ENCODE measurements at regions not wholly inside any gene's neighbourhood (a gene's known extent, or its start where the extent isn't known, plus 50 kb on each side); places are given as distances from the start of the nearest gene placed in this dataset.

DNA sequence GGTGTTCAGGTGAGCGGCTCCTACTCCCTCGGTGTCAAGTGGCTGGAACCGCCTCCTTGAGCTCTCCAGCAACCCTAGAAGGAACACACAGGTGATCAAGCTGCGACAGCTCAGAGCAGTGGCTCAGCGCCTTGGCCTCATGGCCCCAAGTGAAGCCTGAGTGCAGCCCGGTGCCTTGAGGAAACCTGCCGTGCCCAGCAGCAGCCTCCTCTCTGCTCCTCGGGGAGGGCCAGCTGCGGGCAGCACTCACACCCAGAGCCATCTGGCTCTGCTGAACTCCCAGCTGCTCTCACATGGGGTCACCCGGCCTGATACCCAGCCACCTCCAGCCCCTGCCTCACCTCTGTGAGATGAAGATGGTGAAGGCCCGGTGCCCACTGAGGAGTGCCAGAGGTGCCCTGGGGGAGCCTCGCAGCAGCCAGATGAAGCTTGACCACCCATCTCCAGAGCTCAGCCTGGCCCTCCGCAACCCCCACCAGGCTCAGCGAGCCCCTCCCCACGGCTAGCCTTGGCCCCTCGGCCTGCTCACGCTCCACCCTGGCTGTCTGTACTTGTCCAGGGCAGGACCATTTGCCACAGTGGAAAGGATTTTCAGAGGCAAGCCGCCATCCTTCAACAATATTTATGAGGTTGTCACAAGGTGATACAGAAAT lies 70.6 kb upstream of the RAB6C start:
- H3K27ac ChIP-seq (ENCODE audit: low read length): no peak overlapping the region
- H4K20me1 ChIP-seq (ENCODE audit: insufficient read depth, low read length): no peaks in the 10 kb centered on the region
- H3K4me3 ChIP-seq (ENCODE audit: low read length): no peak overlapping the region
- DNase-seq: no peak
- no peak overlapping the region for H2AFZ ChIP-seq (ENCODE audit: low read length)
- no peak for TF ChIP-seq EZH2 (optimal IDR thresholded peaks at IDR 0.05; ENCODE audit: low read depth, low read length)
- TF ChIP-seq EZH2phosphoT487 (IDR thresholded peaks at IDR 0.05; ENCODE audit: low read length): no peak
- TF ChIP-seq, protein P1, sequence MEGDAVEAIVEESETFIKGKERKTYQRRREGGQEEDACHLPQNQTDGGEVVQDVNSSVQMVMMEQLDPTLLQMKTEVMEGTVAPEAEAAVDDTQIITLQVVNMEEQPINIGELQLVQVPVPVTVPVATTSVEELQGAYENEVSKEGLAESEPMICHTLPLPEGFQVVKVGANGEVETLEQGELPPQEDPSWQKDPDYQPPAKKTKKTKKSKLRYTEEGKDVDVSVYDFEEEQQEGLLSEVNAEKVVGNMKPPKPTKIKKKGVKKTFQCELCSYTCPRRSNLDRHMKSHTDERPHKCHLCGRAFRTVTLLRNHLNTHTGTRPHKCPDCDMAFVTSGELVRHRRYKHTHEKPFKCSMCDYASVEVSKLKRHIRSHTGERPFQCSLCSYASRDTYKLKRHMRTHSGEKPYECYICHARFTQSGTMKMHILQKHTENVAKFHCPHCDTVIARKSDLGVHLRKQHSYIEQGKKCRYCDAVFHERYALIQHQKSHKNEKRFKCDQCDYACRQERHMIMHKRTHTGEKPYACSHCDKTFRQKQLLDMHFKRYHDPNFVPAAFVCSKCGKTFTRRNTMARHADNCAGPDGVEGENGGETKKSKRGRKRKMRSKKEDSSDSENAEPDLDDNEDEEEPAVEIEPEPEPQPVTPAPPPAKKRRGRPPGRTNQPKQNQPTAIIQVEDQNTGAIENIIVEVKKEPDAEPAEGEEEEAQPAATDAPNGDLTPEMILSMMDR (IDR thresholded peaks at IDR 0.05; ENCODE audit: low read length): no peak
- H3K9ac ChIP-seq (ENCODE audit: low read length): no peak overlapping the region
- no peaks in the 10 kb centered on the region for H3K27me3 ChIP-seq (replicated peaks; ENCODE audit: insufficient read depth, low read length)
- H3K9me2 ChIP-seq (replicated peaks; ENCODE audit: insufficient read depth, low read length): no peaks in the 10 kb centered on the region
- H3K9me3 ChIP-seq (replicated peaks; ENCODE audit: insufficient read depth, low read length): no peaks in the 10 kb centered on the region
- no peaks in the 10 kb centered on the region for H3K79me2 ChIP-seq (ENCODE audit: low read length)
- no peaks in the 10 kb centered on the region for H3F3A ChIP-seq (ENCODE audit: insufficient read depth, low read length)
- H3K4me2 ChIP-seq (ENCODE audit: low read depth, low read length): no peak overlapping the region
- no peaks in the 10 kb centered on the region for H3K36me3 ChIP-seq (replicated peaks; ENCODE audit: insufficient read depth, low read length)
- no peaks in the 10 kb centered on the region for H3K4me1 ChIP-seq (ENCODE audit: low read length)

DNA sequence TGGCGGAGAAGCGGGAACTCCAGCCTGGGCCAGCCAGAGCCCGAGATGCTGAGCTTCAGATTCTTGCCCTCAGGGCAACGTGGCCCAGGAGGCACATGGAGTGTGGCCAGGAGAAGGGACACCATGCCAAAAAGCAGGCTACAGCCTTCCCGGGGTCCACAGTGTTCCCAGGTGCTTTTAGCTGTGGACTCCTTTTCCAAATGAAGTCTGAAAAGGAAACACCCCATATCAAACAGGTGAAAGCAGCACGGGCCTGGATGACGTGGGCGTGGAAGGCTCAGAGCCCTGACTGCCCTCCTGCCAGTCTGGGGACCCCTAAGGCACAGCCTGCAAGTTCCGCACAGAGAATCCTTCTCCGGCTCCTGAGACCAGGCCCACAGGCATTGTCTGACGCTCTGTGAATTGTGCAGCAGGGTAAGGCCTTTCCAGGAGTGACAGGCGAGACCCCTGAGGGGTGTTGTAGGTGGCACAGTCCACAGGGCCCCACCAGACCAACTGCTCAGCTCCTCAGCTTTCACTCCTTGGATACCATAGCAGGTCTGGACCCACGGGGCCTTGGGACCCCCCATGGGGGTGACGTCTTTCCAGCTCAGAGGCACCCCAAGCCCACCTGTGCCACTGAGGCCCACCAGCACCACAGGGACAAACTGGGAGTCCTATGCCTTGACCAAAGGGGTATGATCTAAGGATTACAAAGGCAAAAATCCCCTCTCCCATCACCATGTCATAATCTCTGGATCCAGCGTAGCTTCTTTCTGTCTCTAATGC lies 69.6 kb upstream of the RAB6C start:
- Histone ChIP-seq H3F3A (ENCODE audit: insufficient read depth, low read length) (no peaks in the 10 kb centered on the region), H2AFZ (ENCODE audit: low read length) (no peak overlapping the region), H3K9me2 (replicated peaks; ENCODE audit: insufficient read depth, low read length) (no peaks in the 10 kb centered on the region), H3K9me3 (replicated peaks; ENCODE audit: insufficient read depth, low read length) (no peaks in the 10 kb centered on the region), H3K79me2 (ENCODE audit: low read length) (no peaks in the 10 kb centered on the region), H3K36me3 (replicated peaks; ENCODE audit: insufficient read depth, low read length) (no peaks in the 10 kb centered on the region), H3K4me2 (ENCODE audit: low read depth, low read length) (no peak overlapping the region), H3K4me3 (ENCODE audit: low read length) (no peak overlapping the region), H4K20me1 (ENCODE audit: insufficient read depth, low read length) (no peaks in the 10 kb centered on the region), H3K4me1 (ENCODE audit: low read length) (no peaks in the 10 kb centered on the region), H3K9ac (ENCODE audit: low read length) (no peak overlapping the region), H3K27me3 (replicated peaks; ENCODE audit: insufficient read depth, low read length) (no peaks in the 10 kb centered on the region), H3K27ac (ENCODE audit: low read length) (no peak overlapping the region)
- DNase-seq: no peak
- TF ChIP-seq, protein P1 (IDR thresholded peaks at IDR 0.05; ENCODE audit: low read length): no peak
- TF ChIP-seq EZH2phosphoT487 (IDR thresholded peaks at IDR 0.05; ENCODE audit: low read length) (no peak), EZH2 (optimal IDR thresholded peaks at IDR 0.05; ENCODE audit: low read depth, low read length) (no peak)

DNA sequence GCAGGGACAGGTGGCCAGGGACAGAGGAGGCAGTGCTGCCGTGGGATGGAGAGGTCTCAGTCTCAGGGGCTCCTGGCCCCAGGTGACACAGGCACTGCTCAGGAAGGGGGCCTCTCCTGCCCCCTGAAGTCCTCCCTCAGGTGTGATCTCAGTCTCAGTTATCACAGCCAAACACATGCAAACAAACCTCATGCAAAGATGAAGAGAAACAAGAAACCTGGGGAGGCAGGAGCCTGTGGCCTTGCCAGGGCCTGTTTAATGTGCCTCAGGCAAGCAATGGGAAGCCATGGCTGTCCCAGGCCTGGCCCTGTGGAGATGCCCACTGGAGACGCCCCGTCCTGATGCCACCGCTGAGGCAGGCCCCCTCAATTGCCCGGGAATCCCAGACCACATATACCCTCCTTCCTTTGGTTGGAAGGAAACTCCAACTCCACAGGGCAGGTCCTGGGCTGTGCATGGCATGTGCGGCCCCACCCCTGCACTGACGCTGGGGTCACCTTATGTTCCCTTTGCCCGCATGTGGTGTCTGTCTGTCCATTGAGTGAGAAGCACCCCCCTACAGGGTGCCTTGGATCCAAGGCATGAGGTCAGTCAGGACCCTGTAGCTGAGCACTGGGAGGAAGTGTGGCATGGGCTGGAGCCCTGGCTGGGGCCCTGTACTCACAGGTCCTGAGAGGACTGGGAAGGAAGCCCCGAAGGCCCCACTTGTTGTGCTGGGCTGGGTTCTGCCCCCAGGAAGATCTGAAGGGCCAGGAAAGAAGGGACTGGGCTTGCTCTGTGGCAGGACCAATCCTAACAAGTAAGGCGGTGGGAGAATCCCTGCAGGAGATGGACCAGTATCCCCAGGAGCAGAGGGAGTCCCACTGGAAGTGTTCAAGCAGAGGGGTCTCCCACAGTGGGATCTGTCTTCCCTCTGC lies 68.8 kb upstream of the RAB6C start:
- Histone ChIP-seq H3K9me3 (replicated peaks; ENCODE audit: insufficient read depth, low read length) (no peaks in the 10 kb centered on the region), H3K4me2 (ENCODE audit: low read depth, low read length) (no peak overlapping the region)
- TF ChIP-seq EZH2phosphoT487 (IDR thresholded peaks at IDR 0.05; ENCODE audit: low read length) (no peak), EZH2 (optimal IDR thresholded peaks at IDR 0.05; ENCODE audit: low read depth, low read length) (no peak)
- TF ChIP-seq, protein P1 (IDR thresholded peaks at IDR 0.05; ENCODE audit: low read length): no peak

More for the DNA sequence above, 68.8 kb upstream of the RAB6C start:
- Histone ChIP-seq H3K27ac (ENCODE audit: low read length) (no peak overlapping the region), H3K9ac (ENCODE audit: low read length) (no peak overlapping the region), H3K9me2 (replicated peaks; ENCODE audit: insufficient read depth, low read length) (no peaks in the 10 kb centered on the region), H3K4me1 (ENCODE audit: low read length) (no peaks in the 10 kb centered on the region), H3K27me3 (replicated peaks; ENCODE audit: insufficient read depth, low read length) (no peaks in the 10 kb centered on the region), H3K79me2 (ENCODE audit: low read length) (no peaks in the 10 kb centered on the region), H3K4me3 (ENCODE audit: low read length) (no peak overlapping the region), H3F3A (ENCODE audit: insufficient read depth, low read length) (no peaks in the 10 kb centered on the region), H4K20me1 (ENCODE audit: insufficient read depth, low read length) (no peaks in the 10 kb centered on the region), H3K36me3 (replicated peaks; ENCODE audit: insufficient read depth, low read length) (no peaks in the 10 kb centered on the region), H2AFZ (ENCODE audit: low read length) (no peak overlapping the region)
- no peak for DNase-seq
